Neural progenitor cell (in vitro differentiated cells): ENCODE measurements at regions not wholly inside any gene's neighbourhood (a gene's known extent, or its start where the extent isn't known, plus 50 kb on each side); places are given as distances from the start of the nearest gene placed in this dataset.

Experiments
- DNase-seq: peaks from one replicate; pipeline ENCODE4 v3.0.0-alpha.2; 2016; ENCODE audit warnings: low spot score
- H2AFZ ChIP-seq: fragments of 200-600 bp; sonication (generic); replicated peaks from 2 replicates; pipeline ENCODE4 v1.6.1; 2016; ENCODE audit warnings: antibody characterized with exemption
- H3F3A ChIP-seq: fragments of 200-600 bp; sonication (generic); 2 replicates; pipeline ENCODE4 v1.6.1; 2016; ENCODE audit warnings: antibody characterized with exemption, low read depth
- H3K27ac ChIP-seq: fragments of 200-600 bp; sonication (generic); 2 replicates; pipeline ENCODE4 v1.5.1; 2016; ENCODE audit warnings: mild to moderate bottlenecking
- H3K27me3 ChIP-seq: fragments of 200-600 bp; sonication (generic); 2 replicates; pipeline ENCODE4 v1.6.1; 2016; ENCODE audit warnings: mild to moderate bottlenecking, moderate library complexity
- H3K36me3 ChIP-seq: fragments of 200-600 bp; sonication (generic); 2 replicates; pipeline ENCODE4 v1.5.1; 2016
- H3K4me1 ChIP-seq: fragments of 200-600 bp; sonication (generic); 2 replicates; pipeline ENCODE4 v1.6.1; 2016; ENCODE audit warnings: mixed run types
- H3K4me2 ChIP-seq: fragments of 200-600 bp; sonication (generic); 2 replicates; pipeline ENCODE4 v1.6.1; 2016
- H3K4me3 ChIP-seq: fragments of 200-600 bp; sonication (generic); 2 replicates; pipeline ENCODE4 v1.5.1; 2016
- H3K79me2 ChIP-seq: fragments of 200-600 bp; sonication (generic); 2 replicates; pipeline ENCODE4 v1.6.1; 2016; ENCODE audit warnings: low read depth
- H3K9ac ChIP-seq: fragments of 200-600 bp; sonication (generic); 2 replicates; pipeline ENCODE4 v1.6.1; 2016
- H3K9me3 ChIP-seq: fragments of 200-600 bp; sonication (generic); 2 replicates; pipeline ENCODE4 v1.5.1; 2016; ENCODE audit warnings: low read depth
- H4K20me1 ChIP-seq: fragments of 200-600 bp; sonication (generic); 2 replicates; pipeline ENCODE4 v1.6.1; 2016; ENCODE audit warnings: low read depth
- H3K27ac Mint-ChIP-seq: 3 replicates; pipeline ENCODE4 v1.8.0; 2021; ENCODE audit warnings: mixed read lengths
- H3K27me3 Mint-ChIP-seq: 2 replicates; pipeline ENCODE4 v1.8.0; 2022; ENCODE audit warnings: low read depth, mild to moderate bottlenecking, inconsistent platforms, moderate library complexity, mixed read lengths; ENCODE audit not compliant: insufficient read depth
- H3K36me3 Mint-ChIP-seq: 3 replicates; pipeline ENCODE4 v1.8.0; 2021; ENCODE audit warnings: mixed read lengths
- H3K4me1 Mint-ChIP-seq: 3 replicates; pipeline ENCODE4 v1.8.0; 2021; ENCODE audit warnings: mixed read lengths
- H3K4me3 Mint-ChIP-seq: 3 replicates; pipeline ENCODE4 v1.8.0; 2021; ENCODE audit warnings: mild to moderate bottlenecking, moderate library complexity, mixed read lengths
- H3K9me3 Mint-ChIP-seq: 3 replicates; pipeline ENCODE4 v1.8.0; 2020; ENCODE audit warnings: mixed read lengths
- EZH2 ChIP-seq: fragments of 200-600 bp; sonication (generic); IDR thresholded peaks from 2 replicates; pipeline ENCODE4 v1.6.1; 2017; ENCODE audit warnings: antibody characterized with exemption, mild to moderate bottlenecking, moderate library complexity
- EZH2phosphoT487 ChIP-seq: fragments of 200-600 bp; sonication (generic); IDR thresholded peaks from 2 replicates; pipeline ENCODE4 v1.6.1; 2017; ENCODE audit warnings: antibody characterized with exemption
- TF ChIP-seq, protein P1 (sequence below): fragments of 200-600 bp; sonication (generic); IDR thresholded peaks from 2 replicates; pipeline ENCODE4 v1.5.1; 2017; ENCODE audit warnings: antibody characterized with exemption, mild to moderate bottlenecking

GRCh38 chr10:52469970-52470705 is 156.1 kb downstream of the DKK1 start:
- Histone ChIP-seq H3K36me3 (no peaks in the 10 kb centered on the region), H3K9ac (no peak overlapping the region), H3K9me3 (no peaks in the 10 kb centered on the region), H3K27me3 (no peaks in the 10 kb centered on the region), H3K79me2 (no peaks in the 10 kb centered on the region), H3K4me1 (peaks cover 12% of the 10 kb centered on the region), H2AFZ (no peak overlapping the region), H4K20me1 (no peaks in the 10 kb centered on the region), H3F3A (peaks cover 4% of the 10 kb centered on the region), H3K4me2 (no peak overlapping the region), H3K4me3 (no peak overlapping the region), H3K27ac (no peak overlapping the region)
- no peak overlapping the region for H3K27ac Mint-ChIP-seq
- H3K36me3 Mint-ChIP-seq: no peaks in the 10 kb centered on the region
- H3K4me3 Mint-ChIP-seq: no peak overlapping the region
- no peaks in the 10 kb centered on the region for H3K9me3 Mint-ChIP-seq
- no peak for DNase-seq
- peaks cover 3% of the 10 kb centered on the region for H3K27me3 Mint-ChIP-seq
- no peaks in the 10 kb centered on the region for H3K4me1 Mint-ChIP-seq
- no peak for TF ChIP-seq EZH2phosphoT487

GRCh38 chr10:52472406-52473146 is 158.5 kb downstream of the DKK1 start:
- no peaks in the 10 kb centered on the region for H3K9me3 Mint-ChIP-seq
- H2AFZ ChIP-seq: no peak overlapping the region

GRCh38 chr10:52474265-52474664 is 160.2 kb downstream of the DKK1 start:
- TF ChIP-seq, protein P1, sequence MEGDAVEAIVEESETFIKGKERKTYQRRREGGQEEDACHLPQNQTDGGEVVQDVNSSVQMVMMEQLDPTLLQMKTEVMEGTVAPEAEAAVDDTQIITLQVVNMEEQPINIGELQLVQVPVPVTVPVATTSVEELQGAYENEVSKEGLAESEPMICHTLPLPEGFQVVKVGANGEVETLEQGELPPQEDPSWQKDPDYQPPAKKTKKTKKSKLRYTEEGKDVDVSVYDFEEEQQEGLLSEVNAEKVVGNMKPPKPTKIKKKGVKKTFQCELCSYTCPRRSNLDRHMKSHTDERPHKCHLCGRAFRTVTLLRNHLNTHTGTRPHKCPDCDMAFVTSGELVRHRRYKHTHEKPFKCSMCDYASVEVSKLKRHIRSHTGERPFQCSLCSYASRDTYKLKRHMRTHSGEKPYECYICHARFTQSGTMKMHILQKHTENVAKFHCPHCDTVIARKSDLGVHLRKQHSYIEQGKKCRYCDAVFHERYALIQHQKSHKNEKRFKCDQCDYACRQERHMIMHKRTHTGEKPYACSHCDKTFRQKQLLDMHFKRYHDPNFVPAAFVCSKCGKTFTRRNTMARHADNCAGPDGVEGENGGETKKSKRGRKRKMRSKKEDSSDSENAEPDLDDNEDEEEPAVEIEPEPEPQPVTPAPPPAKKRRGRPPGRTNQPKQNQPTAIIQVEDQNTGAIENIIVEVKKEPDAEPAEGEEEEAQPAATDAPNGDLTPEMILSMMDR: no peak
- TF ChIP-seq EZH2 (no peak), EZH2phosphoT487 (no peak)
- Histone ChIP-seq H3K27ac (no peak overlapping the region), H3K79me2 (no peaks in the 10 kb centered on the region), H4K20me1 (no peaks in the 10 kb centered on the region), H2AFZ (no peak overlapping the region), H3K4me1 (peaks cover 12% of the 10 kb centered on the region), H3K9me3 (no peaks in the 10 kb centered on the region), H3K9ac (no peak overlapping the region), H3K27me3 (no peaks in the 10 kb centered on the region), H3F3A (peaks cover 4% of the 10 kb centered on the region), H3K4me2 (no peak overlapping the region), H3K4me3 (no peak overlapping the region), H3K36me3 (no peaks in the 10 kb centered on the region)
- Mint-ChIP-seq H3K4me3 (no peak overlapping the region), H3K27me3 (no peaks in the 10 kb centered on the region), H3K4me1 (no peaks in the 10 kb centered on the region), H3K27ac (no peak overlapping the region), H3K9me3 (no peaks in the 10 kb centered on the region), H3K36me3 (no peaks in the 10 kb centered on the region)
- no peak for DNase-seq

More at GRCh38 chr10:52472406-52473146, 158.5 kb downstream of the DKK1 start:
- Histone ChIP-seq H3K79me2 (no peaks in the 10 kb centered on the region), H3K4me3 (no peak overlapping the region), H3K36me3 (no peaks in the 10 kb centered on the region), H3K27ac (no peak overlapping the region), H3K4me2 (no peak overlapping the region), H4K20me1 (no peaks in the 10 kb centered on the region), H3K9ac (no peak overlapping the region), H3K27me3 (no peaks in the 10 kb centered on the region), H3K9me3 (no peaks in the 10 kb centered on the region), H3F3A (peaks cover 4% of the 10 kb centered on the region), H3K4me1 (peaks cover 12% of the 10 kb centered on the region)
- Mint-ChIP-seq H3K36me3 (no peaks in the 10 kb centered on the region), H3K27ac (no peak overlapping the region), H3K27me3 (peaks cover 3% of the 10 kb centered on the region), H3K4me3 (no peak overlapping the region), H3K4me1 (no peaks in the 10 kb centered on the region)
- TF ChIP-seq EZH2phosphoT487: no peak
- TF ChIP-seq, protein P1: no peak
- no peak for TF ChIP-seq EZH2
- no peak for DNase-seq

GRCh38 chr10:52477305-52477704 is 163.2 kb downstream of the DKK1 start:
- H3K79me2 ChIP-seq: no peaks in the 10 kb centered on the region
- no peaks in the 10 kb centered on the region for H4K20me1 ChIP-seq
- Mint-ChIP-seq H3K4me3 (no peak overlapping the region), H3K27me3 (peaks cover 4% of the 10 kb centered on the region), H3K4me1 (no peaks in the 10 kb centered on the region), H3K36me3 (no peaks in the 10 kb centered on the region), H3K9me3 (no peaks in the 10 kb centered on the region), H3K27ac (no peak overlapping the region)
- H2AFZ ChIP-seq: no peak overlapping the region
- no peak overlapping the region for H3K27ac ChIP-seq
- no peak for TF ChIP-seq EZH2
- no peak for TF ChIP-seq EZH2phosphoT487
- TF ChIP-seq, protein P1: no peak
- H3K36me3 ChIP-seq: no peaks in the 10 kb centered on the region
- peaks cover 3% of the 10 kb centered on the region for H3F3A ChIP-seq
- DNase-seq: no peak
- H3K4me2 ChIP-seq: no peak overlapping the region
- no peaks in the 10 kb centered on the region for H3K27me3 ChIP-seq
- no peaks in the 10 kb centered on the region for H3K9me3 ChIP-seq
- H3K4me1 ChIP-seq: no peaks in the 10 kb centered on the region
- no peak overlapping the region for H3K4me3 ChIP-seq
- H3K9ac ChIP-seq: no peak overlapping the region
